ENCODE measurements at regions not wholly inside any gene's neighbourhood (a gene's known extent, or its start where the extent isn't known, plus 50 kb on each side); places are given as distances from the start of the nearest gene placed in this dataset.

- no peak for FAIRE-seq
- TF ChIP-seq POLR2A (IDR thresholded peaks at IDR 0.05; ENCODE audit: low read depth, low read length), result no peak
- TF ChIP-seq POLR2AphosphoS5 (IDR thresholded peaks at IDR 0.05; ENCODE audit: low read depth, low read length), result no peak
- no peak for TF ChIP-seq PAX5 (IDR thresholded peaks at IDR 0.05; ENCODE audit: insufficient read depth, low read length, severe bottlenecking)
- no peak for TF ChIP-seq SPI1 (IDR thresholded peaks at IDR 0.05; ENCODE audit: low read depth, low read length)
- TF ChIP-seq POU2F2 (IDR thresholded peaks at IDR 0.05; ENCODE audit: low read depth, low read length), result no peak
- no peak for TF ChIP-seq TAF1 (IDR thresholded peaks at IDR 0.05; ENCODE audit: low read depth, low read length)
- DNase-seq (ENCODE audit: insufficient read length, low spot score), result no peak
These were observed 164.2 kb downstream of the OGFRL1 start for GRCh38 chr6:71452697-71453370.

- DNase-seq (ENCODE audit: insufficient read length, low spot score), result no peak
- TF ChIP-seq POLR2AphosphoS5 (IDR thresholded peaks at IDR 0.05; ENCODE audit: low read depth, low read length) (no peak), POLR2A (IDR thresholded peaks at IDR 0.05; ENCODE audit: low read depth, low read length) (no peak), POU2F2 (IDR thresholded peaks at IDR 0.05; ENCODE audit: low read depth, low read length) (no peak), SPI1 (IDR thresholded peaks at IDR 0.05; ENCODE audit: low read depth, low read length) (no peak), PAX5 (IDR thresholded peaks at IDR 0.05; ENCODE audit: insufficient read depth, low read length, severe bottlenecking) (no peak), TAF1 (IDR thresholded peaks at IDR 0.05; ENCODE audit: low read depth, low read length) (no peak)
- no peak for FAIRE-seq
These were observed 164.7 kb downstream of the OGFRL1 start for GRCh38 chr6:71453371-71453706.

- no peak for TF ChIP-seq POLR2A (IDR thresholded peaks at IDR 0.05; ENCODE audit: low read depth, low read length)
- TF ChIP-seq TAF1 (IDR thresholded peaks at IDR 0.05; ENCODE audit: low read depth, low read length), result no peak
- TF ChIP-seq SPI1 (IDR thresholded peaks at IDR 0.05; ENCODE audit: low read depth, low read length), result no peak
- no peak for TF ChIP-seq PAX5 (IDR thresholded peaks at IDR 0.05; ENCODE audit: insufficient read depth, low read length, severe bottlenecking)
- no peak for TF ChIP-seq POLR2AphosphoS5 (IDR thresholded peaks at IDR 0.05; ENCODE audit: low read depth, low read length)
- no peak for TF ChIP-seq POU2F2 (IDR thresholded peaks at IDR 0.05; ENCODE audit: low read depth, low read length)
- no peak for DNase-seq (ENCODE audit: insufficient read length, low spot score)
- FAIRE-seq, result no peak
These were observed 165.4 kb downstream of the OGFRL1 start for GRCh38 chr6:71454056-71454455.

GRCh38 chr6:71457929-71458328 is 169.3 kb downstream of the OGFRL1 start:
- TF ChIP-seq POLR2AphosphoS5 (IDR thresholded peaks at IDR 0.05; ENCODE audit: low read depth, low read length) (no peak), POLR2A (IDR thresholded peaks at IDR 0.05; ENCODE audit: low read depth, low read length) (no peak), POU2F2 (IDR thresholded peaks at IDR 0.05; ENCODE audit: low read depth, low read length) (no peak), TAF1 (IDR thresholded peaks at IDR 0.05; ENCODE audit: low read depth, low read length) (no peak), PAX5 (IDR thresholded peaks at IDR 0.05; ENCODE audit: insufficient read depth, low read length, severe bottlenecking) (no peak), SPI1 (IDR thresholded peaks at IDR 0.05; ENCODE audit: low read depth, low read length) (no peak)
- FAIRE-seq (no peak), DNase-seq (ENCODE audit: insufficient read length, low spot score) (no peak)

GRCh38 chr6:71459162-71459561 is 170.6 kb downstream of the OGFRL1 start:
- FAIRE-seq (no peak), DNase-seq (ENCODE audit: insufficient read length, low spot score) (no peak)
- TF ChIP-seq PAX5 (IDR thresholded peaks at IDR 0.05; ENCODE audit: insufficient read depth, low read length, severe bottlenecking) (no peak), POLR2AphosphoS5 (IDR thresholded peaks at IDR 0.05; ENCODE audit: low read depth, low read length) (no peak), POU2F2 (IDR thresholded peaks at IDR 0.05; ENCODE audit: low read depth, low read length) (no peak), POLR2A (IDR thresholded peaks at IDR 0.05; ENCODE audit: low read depth, low read length) (no peak), SPI1 (IDR thresholded peaks at IDR 0.05; ENCODE audit: low read depth, low read length) (no peak), TAF1 (IDR thresholded peaks at IDR 0.05; ENCODE audit: low read depth, low read length) (no peak)

- FAIRE-seq (no peak), DNase-seq (ENCODE audit: insufficient read length, low spot score) (no peak)
- TF ChIP-seq POU2F2 (IDR thresholded peaks at IDR 0.05; ENCODE audit: low read depth, low read length), result no peak
These were observed 172.3 kb downstream of the OGFRL1 start for GRCh38 chr6:71460933-71461332.

- TF ChIP-seq PAX5 (IDR thresholded peaks at IDR 0.05; ENCODE audit: insufficient read depth, low read length, severe bottlenecking), result no peak
- TF ChIP-seq SPI1 (IDR thresholded peaks at IDR 0.05; ENCODE audit: low read depth, low read length), result no peak
- no peak for TF ChIP-seq POLR2A (IDR thresholded peaks at IDR 0.05; ENCODE audit: low read depth, low read length)
- TF ChIP-seq POU2F2 (IDR thresholded peaks at IDR 0.05; ENCODE audit: low read depth, low read length), result no peak
- TF ChIP-seq POLR2AphosphoS5 (IDR thresholded peaks at IDR 0.05; ENCODE audit: low read depth, low read length), result no peak
- TF ChIP-seq TAF1 (IDR thresholded peaks at IDR 0.05; ENCODE audit: low read depth, low read length), result no peak
- DNase-seq (ENCODE audit: insufficient read length, low spot score) (no peak), FAIRE-seq (no peak)
These were observed 174.4 kb downstream of the OGFRL1 start for GRCh38 chr6:71463061-71463460.

GRCh38 chr6:71465096-71465495 is 176.5 kb downstream of the OGFRL1 start:
- TF ChIP-seq POLR2A (IDR thresholded peaks at IDR 0.05; ENCODE audit: low read depth, low read length), result no peak
- TF ChIP-seq POLR2AphosphoS5 (IDR thresholded peaks at IDR 0.05; ENCODE audit: low read depth, low read length), result no peak
- TF ChIP-seq SPI1 (IDR thresholded peaks at IDR 0.05; ENCODE audit: low read depth, low read length), result no peak
- TF ChIP-seq TAF1 (IDR thresholded peaks at IDR 0.05; ENCODE audit: low read depth, low read length), result no peak
- no peak for TF ChIP-seq PAX5 (IDR thresholded peaks at IDR 0.05; ENCODE audit: insufficient read depth, low read length, severe bottlenecking)
- TF ChIP-seq POU2F2 (IDR thresholded peaks at IDR 0.05; ENCODE audit: low read depth, low read length), result no peak
- FAIRE-seq (no peak), DNase-seq (ENCODE audit: insufficient read length, low spot score) (no peak)

GRCh38 chr6:71466362-71466761 is 177.8 kb downstream of the OGFRL1 start:
- no peak for TF ChIP-seq PAX5 (IDR thresholded peaks at IDR 0.05; ENCODE audit: insufficient read depth, low read length, severe bottlenecking)
- no peak for TF ChIP-seq TAF1 (IDR thresholded peaks at IDR 0.05; ENCODE audit: low read depth, low read length)
- TF ChIP-seq POU2F2 (IDR thresholded peaks at IDR 0.05; ENCODE audit: low read depth, low read length), result no peak
- no peak for TF ChIP-seq POLR2AphosphoS5 (IDR thresholded peaks at IDR 0.05; ENCODE audit: low read depth, low read length)
- TF ChIP-seq POLR2A (IDR thresholded peaks at IDR 0.05; ENCODE audit: low read depth, low read length), result no peak
- no peak for TF ChIP-seq SPI1 (IDR thresholded peaks at IDR 0.05; ENCODE audit: low read depth, low read length)
- DNase-seq (ENCODE audit: insufficient read length, low spot score) (no peak), FAIRE-seq (no peak)

- no peak for FAIRE-seq
- DNase-seq (ENCODE audit: insufficient read length, low spot score), result no peak
- TF ChIP-seq POLR2AphosphoS5 (IDR thresholded peaks at IDR 0.05; ENCODE audit: low read depth, low read length), result no peak
- TF ChIP-seq POU2F2 (IDR thresholded peaks at IDR 0.05; ENCODE audit: low read depth, low read length), result no peak
- TF ChIP-seq TAF1 (IDR thresholded peaks at IDR 0.05; ENCODE audit: low read depth, low read length), result no peak
- no peak for TF ChIP-seq POLR2A (IDR thresholded peaks at IDR 0.05; ENCODE audit: low read depth, low read length)
- no peak for TF ChIP-seq PAX5 (IDR thresholded peaks at IDR 0.05; ENCODE audit: insufficient read depth, low read length, severe bottlenecking)
- TF ChIP-seq SPI1 (IDR thresholded peaks at IDR 0.05; ENCODE audit: low read depth, low read length), result no peak
These were observed 179.4 kb downstream of the OGFRL1 start for GRCh38 chr6:71468038-71468437.
